ENCODE measurements at regions not wholly inside any gene's neighbourhood (a gene's known extent, or its start where the extent isn't known, plus 50 kb on each side); places are given as distances from the start of the nearest gene placed in this dataset.
"Not testable (repeated sequence)": the region's sequence is repeated elsewhere in the genome, so short reads cannot be mapped to it uniquely, and the experiment has no call there.

GRCh38 chr14:89540830-89541470 is 123.9 kb upstream of the FOXN3 start:
- no peak for DNase-seq (ENCODE audit: low read depth in 2 of 3, low spot score in 2 of 3)

- no peak for DNase-seq (ENCODE audit: low read depth in 2 of 3, low spot score in 2 of 3)
Observed at GRCh38 chr14:89540009-89540829, 123.2 kb upstream of the FOXN3 start.

GRCh38 chr14:89537911-89538310 is 120.9 kb upstream of the FOXN3 start:
- no peak for DNase-seq (ENCODE audit: low read depth in 2 of 3, low spot score in 2 of 3)

- no peak for DNase-seq (ENCODE audit: low read depth in 2 of 3, low spot score in 2 of 3)
Observed at GRCh38 chr14:89534902-89535685, 118.1 kb upstream of the FOXN3 start.

- no peak for DNase-seq (ENCODE audit: low read depth in 2 of 3, low spot score in 2 of 3)
Observed at GRCh38 chr14:89533766-89534165, 116.7 kb upstream of the FOXN3 start.

GRCh38 chr14:89533136-89533535 is 116.1 kb upstream of the FOXN3 start:
- DNase-seq (ENCODE audit: low read depth in 2 of 3, low spot score in 2 of 3), result no peak

GRCh38 chr14:89531661-89532335 is 114.8 kb upstream of the FOXN3 start:
- DNase-seq (ENCODE audit: low read depth in 2 of 3, low spot score in 2 of 3), result no peak

GRCh38 chr14:89524990-89525667 is 108.1 kb upstream of the FOXN3 start:
- no peak for DNase-seq (ENCODE audit: low read depth in 2 of 3, low spot score in 2 of 3)

- no peak for DNase-seq (ENCODE audit: low read depth in 2 of 3, low spot score in 2 of 3)
Observed at GRCh38 chr14:89524412-89524811, 107.4 kb upstream of the FOXN3 start.

GRCh38 chr14:89521988-89522387 is 105.0 kb upstream of the FOXN3 start:
- DNase-seq (ENCODE audit: low read depth in 2 of 3, low spot score in 2 of 3), result no peak

- DNase-seq (ENCODE audit: low read depth in 2 of 3, low spot score in 2 of 3), result no peak
Observed at GRCh38 chr14:89519040-89519439, 102.0 kb upstream of the FOXN3 start.

- no peak for DNase-seq (ENCODE audit: low read depth in 2 of 3, low spot score in 2 of 3)
Observed at GRCh38 chr14:89516173-89516572, 99.1 kb upstream of the FOXN3 start.

- no peak for DNase-seq (ENCODE audit: low read depth in 2 of 3, low spot score in 2 of 3)
Observed at GRCh38 chr14:89514601-89515000, 97.6 kb upstream of the FOXN3 start.

- no peak for DNase-seq (ENCODE audit: low read depth in 2 of 3, low spot score in 2 of 3)
Observed at GRCh38 chr14:89509891-89510290, 92.9 kb upstream of the FOXN3 start.

- DNase-seq (ENCODE audit: low read depth in 2 of 3, low spot score in 2 of 3), result no peak
Observed at GRCh38 chr14:89508863-89509262, 91.8 kb upstream of the FOXN3 start.

- no peak for DNase-seq (ENCODE audit: low read depth in 2 of 3, low spot score in 2 of 3)
Observed at GRCh38 chr14:89507926-89508460, 91.0 kb upstream of the FOXN3 start.

GRCh38 chr14:89507521-89507920 is 90.5 kb upstream of the FOXN3 start:
- no peak for DNase-seq (ENCODE audit: low read depth in 2 of 3, low spot score in 2 of 3)

- DNase-seq (ENCODE audit: low read depth in 2 of 3, low spot score in 2 of 3), result not testable (repeated sequence)
Observed at GRCh38 chr14:89506891-89507452, 89.9 kb upstream of the FOXN3 start.

- peak in 2 of 3 donors; percentile 70 to 91 for DNase-seq (ENCODE audit: low read depth in 2 of 3, low spot score in 2 of 3)
Observed at GRCh38 chr14:89504602-89505313, 87.7 kb upstream of the FOXN3 start.
